Stimulated activated effector memory CD8-positive, alpha-beta T cell treated with anti-CD3 and anti-CD28 coated beads, Interleukin-12 subunit alpha, Interleukin-12 subunit beta, amount 100 ng/mL, for 72 hours (primary cell): ENCODE measurements at regions not wholly inside any gene's neighbourhood (a gene's known extent, or its start where the extent isn't known, plus 50 kb on each side); places are given as distances from the start of the nearest gene placed in this dataset.
"Not testable (repeated sequence)": the region's sequence is repeated elsewhere in the genome, so short reads cannot be mapped to it uniquely, and the experiment has no call there.

Experiments used
- ATAC-seq: fragments of 150-1000 bp; cut with Tn5 transposase; 2 replicates; pipeline ENCODE4 v1.10.0; 2021
- DNase-seq, 2 donors: peaks; one replicate each; pipeline ENCODE4 v3.0.0; 2021 to 2022; ENCODE audit warnings: low spot score in 2 of 2
- H3K27ac Mint-ChIP-seq: one replicate; pipeline ENCODE4 v1.8.0; 2022; ENCODE audit warnings: mild to moderate bottlenecking, mixed read lengths
- H3K36me3 Mint-ChIP-seq: one replicate; pipeline ENCODE4 v1.8.0; 2022; ENCODE audit warnings: mild to moderate bottlenecking, mixed read lengths
- H3K4me1 Mint-ChIP-seq: one replicate; pipeline ENCODE4 v1.8.0; 2022; ENCODE audit warnings: mixed read lengths
- H3K4me3 Mint-ChIP-seq: one replicate; pipeline ENCODE4 v1.8.0; 2022; ENCODE audit warnings: mild to moderate bottlenecking, mixed read lengths
- H3K9me3 Mint-ChIP-seq: one replicate; pipeline ENCODE4 v1.8.0; 2022; ENCODE audit warnings: mixed read lengths

- Mint-ChIP-seq H3K4me3 (no peak overlapping the region), H3K4me1 (no peaks in the 10 kb centered on the region), H3K9me3 (no peaks in the 10 kb centered on the region), H3K27ac (no peak overlapping the region), H3K36me3 (no peaks in the 10 kb centered on the region)
- no peak for DNase-seq
- ATAC-seq: peak; percentile 39
These were observed 99.0 kb upstream of the SATB2 start for GRCh38 chr2:199556527-199557285.

- Mint-ChIP-seq H3K36me3 (no peaks in the 10 kb centered on the region), H3K4me1 (no peaks in the 10 kb centered on the region), H3K9me3 (no peaks in the 10 kb centered on the region), H3K4me3 (no peak overlapping the region), H3K27ac (no peak overlapping the region)
- DNase-seq (no peak), ATAC-seq (no peak)
These were observed 96.3 kb upstream of the SATB2 start for GRCh38 chr2:199554026-199554425.

- no peaks in the 10 kb centered on the region for H3K9me3 Mint-ChIP-seq
- H3K4me1 Mint-ChIP-seq: no peaks in the 10 kb centered on the region
- no peak overlapping the region for H3K4me3 Mint-ChIP-seq
- H3K27ac Mint-ChIP-seq: no peak overlapping the region
- no peak for ATAC-seq
- DNase-seq: no peak
- H3K36me3 Mint-ChIP-seq: no peaks in the 10 kb centered on the region
These were observed 94.4 kb upstream of the SATB2 start for GRCh38 chr2:199552141-199552540.

- Mint-ChIP-seq H3K9me3 (peaks cover 3% of the 10 kb centered on the region), H3K36me3 (no peaks in the 10 kb centered on the region), H3K4me1 (no peaks in the 10 kb centered on the region), H3K4me3 (no peak overlapping the region), H3K27ac (no peak overlapping the region)
- DNase-seq: no peak
- ATAC-seq: no peak
These were observed 86.0 kb upstream of the SATB2 start for GRCh38 chr2:199543606-199544172.

GRCh38 chr2:199535445-199536177 lies 77.9 kb upstream of the SATB2 start:
- Mint-ChIP-seq H3K9me3 (peaks cover 4% of the 10 kb centered on the region), H3K4me3 (no peak overlapping the region), H3K27ac (no peak overlapping the region), H3K4me1 (no peaks in the 10 kb centered on the region), H3K36me3 (no peaks in the 10 kb centered on the region)
- DNase-seq (no peak), ATAC-seq (no peak)

GRCh38 chr2:199533873-199534272 lies 76.1 kb upstream of the SATB2 start:
- H3K4me1 Mint-ChIP-seq, ATAC-seq, H3K27ac Mint-ChIP-seq, H3K9me3 Mint-ChIP-seq, H3K4me3 Mint-ChIP-seq, H3K36me3 Mint-ChIP-seq, DNase-seq: not testable (repeated sequence)

GRCh38 chr2:199527071-199527470 lies 69.3 kb upstream of the SATB2 start:
- DNase-seq (no peak), ATAC-seq (no peak)
- Mint-ChIP-seq H3K4me1 (no peaks in the 10 kb centered on the region), H3K36me3 (no peaks in the 10 kb centered on the region), H3K27ac (no peak overlapping the region), H3K9me3 (peaks cover 9% of the 10 kb centered on the region), H3K4me3 (no peak overlapping the region)

- Mint-ChIP-seq H3K9me3 (peaks cover 6% of the 10 kb centered on the region), H3K27ac (no peak overlapping the region), H3K4me3 (no peak overlapping the region), H3K36me3 (no peaks in the 10 kb centered on the region), H3K4me1 (no peaks in the 10 kb centered on the region)
- ATAC-seq (no peak), DNase-seq (no peak)
These were observed 67.2 kb upstream of the SATB2 start for GRCh38 chr2:199524689-199525574.

- no peak overlapping the region for H3K4me3 Mint-ChIP-seq
- no peaks in the 10 kb centered on the region for H3K36me3 Mint-ChIP-seq
- H3K9me3 Mint-ChIP-seq: no peaks in the 10 kb centered on the region
- H3K4me1 Mint-ChIP-seq: no peaks in the 10 kb centered on the region
- ATAC-seq: no peak
- H3K27ac Mint-ChIP-seq: no peak overlapping the region
- no peak for DNase-seq
These were observed 51.7 kb upstream of the SATB2 start for GRCh38 chr2:199509403-199509802.
